ENCODE measurements at regions not wholly inside any gene's neighbourhood (a gene's known extent, or its start where the extent isn't known, plus 50 kb on each side); places are given as distances from the start of the nearest gene placed in this dataset.

DNA sequence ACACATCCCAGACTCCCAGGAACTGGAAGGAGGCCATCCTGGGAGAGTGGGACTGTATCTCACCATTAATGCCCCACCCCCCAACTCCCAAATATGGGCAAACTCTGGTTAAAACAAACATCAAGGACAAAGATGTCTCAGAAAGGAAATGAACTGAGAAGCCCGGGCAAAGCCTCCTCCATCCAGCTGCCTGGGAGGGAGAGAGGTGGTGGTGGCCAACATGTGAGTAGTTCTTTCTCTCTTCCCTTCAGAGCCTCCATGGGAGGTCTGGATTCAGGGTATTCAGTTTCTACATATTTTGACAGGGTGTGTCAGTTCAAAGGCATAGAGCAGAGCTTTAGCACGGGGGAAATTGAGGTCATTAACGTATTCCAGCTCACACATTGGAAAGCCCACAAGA, 57.5 kb downstream of the CXCR4 start:
- no TSS peak for BruUV-seq (replicated peaks)
- H3K18ac ChIP-seq (ENCODE audit: low read depth, low read length) = no peak overlapping the region
- H3K79me1 ChIP-seq (ENCODE audit: low read depth in 1 of 2, low read length in 2 of 2) = no peaks in the 10 kb centered on the region
- H4K91ac ChIP-seq (ENCODE audit: insufficient read depth, low read depth, low read length) = no peak overlapping the region
- H3K56ac ChIP-seq (ENCODE audit: extremely low read depth, insufficient read depth, low read length) = no peak overlapping the region
- H4K8ac ChIP-seq (ENCODE audit: low read depth in 2 of 2, low read length in 2 of 2) = no peak overlapping the region
- H2AK9ac ChIP-seq (replicated peaks; ENCODE audit: low read depth, low read length, poor library complexity) = no peak overlapping the region
- ChIA-PET POLR2A (ENCODE audit: unreplicated experiment) (no interaction called here), CTCF (no interaction called here)
- H2BK20ac ChIP-seq (ENCODE audit: low read depth, low read length) = no peak overlapping the region
- no peaks in the 10 kb centered on the region for H3K4me1 ChIP-seq (ENCODE audit: control insufficient read depth, insufficient read depth, low read length)
- H2BK120ac ChIP-seq (ENCODE audit: low read depth, low read length) = no peak overlapping the region
- dilution Hi-C loops (cut with HindIII; ENCODE audit: low sequenced_read_pairs, unreplicated experiment) = no loop called here
- H3K23ac ChIP-seq (ENCODE audit: low read depth, low read length) = no peak overlapping the region
- H2BK5ac ChIP-seq (ENCODE audit: low read depth, low read length, poor library complexity, severe bottlenecking) = no peak overlapping the region
- H3K36me3 ChIP-seq (ENCODE audit: control insufficient read depth, insufficient read depth, low read length) = no peaks in the 10 kb centered on the region
- WGBS, 2 experiments (ENCODE audit: extremely low coverage in 2 of 2, insufficient read length in 1 of 2) = no CpG with 5 or more reads among the region's 3 CpGs
- DNase-seq = no peak
- H3K4ac ChIP-seq (ENCODE audit: low read depth, low read length) = no peak overlapping the region
- H2AK5ac ChIP-seq (ENCODE audit: low read depth, low read length) = no peak overlapping the region
- intact Hi-C loops (cut with micrococcal nuclease) = no loop called here
- no peaks in the 10 kb centered on the region for H3K9me3 ChIP-seq (ENCODE audit: control insufficient read depth, insufficient read depth, low read length)
- H3K14ac ChIP-seq (replicated peaks; ENCODE audit: low read depth, low read length) = no peak overlapping the region
- no peak overlapping the region for H3K27ac ChIP-seq (ENCODE audit: insufficient read depth, low read length)
- TF ChIP-seq RCOR1 (IDR thresholded peaks at IDR 0.05; ENCODE audit: insufficient replicate concordance, low read length) (no peak), MXI1 (IDR thresholded peaks at IDR 0.05; ENCODE audit: borderline replicate concordance, low read depth, low read length) (no peak), CTCF (conservative IDR thresholded peaks at IDR 0.05; ENCODE audit: low read depth, low read length) (no peak), MAFK (IDR thresholded peaks at IDR 0.05; ENCODE audit: low read depth, low read length) (no peak), MAZ (IDR thresholded peaks at IDR 0.05; ENCODE audit: borderline replicate concordance, low read depth, low read length) (no peak)
- TF ChIP-seq, protein P1, sequence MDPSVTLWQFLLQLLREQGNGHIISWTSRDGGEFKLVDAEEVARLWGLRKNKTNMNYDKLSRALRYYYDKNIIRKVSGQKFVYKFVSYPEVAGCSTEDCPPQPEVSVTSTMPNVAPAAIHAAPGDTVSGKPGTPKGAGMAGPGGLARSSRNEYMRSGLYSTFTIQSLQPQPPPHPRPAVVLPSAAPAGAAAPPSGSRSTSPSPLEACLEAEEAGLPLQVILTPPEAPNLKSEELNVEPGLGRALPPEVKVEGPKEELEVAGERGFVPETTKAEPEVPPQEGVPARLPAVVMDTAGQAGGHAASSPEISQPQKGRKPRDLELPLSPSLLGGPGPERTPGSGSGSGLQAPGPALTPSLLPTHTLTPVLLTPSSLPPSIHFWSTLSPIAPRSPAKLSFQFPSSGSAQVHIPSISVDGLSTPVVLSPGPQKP (IDR thresholded peaks at IDR 0.05; ENCODE audit: borderline replicate concordance, low read depth, low read length) = no peak
- H2AFZ ChIP-seq (replicated peaks; ENCODE audit: low read length, poor library complexity) = no peak overlapping the region
- H3K4me3 ChIP-seq (ENCODE audit: insufficient read depth, low read depth, low read length) = no peak overlapping the region
- no peaks in the 10 kb centered on the region for H4K20me1 ChIP-seq (ENCODE audit: insufficient read depth, low read length)
- H2BK15ac ChIP-seq (ENCODE audit: low read depth, low read length) = no peak overlapping the region
- no peak for ATAC-seq (ENCODE audit: low read depth)
- no peak overlapping the region for H4K5ac ChIP-seq (ENCODE audit: low read depth, low read length)
- in situ Hi-C loops (cut with MboI; ENCODE audit: low sequenced_read_pairs) = no loop called here
- no peak overlapping the region for H3K9ac ChIP-seq (ENCODE audit: low read depth, low read length)
- H3K27me3 ChIP-seq (ENCODE audit: control insufficient read depth, insufficient read depth, low read length) = no peaks in the 10 kb centered on the region
- H3K9me1 ChIP-seq (ENCODE audit: insufficient read depth, low read length) = no peaks in the 10 kb centered on the region
- H3K4me2 ChIP-seq (ENCODE audit: low read depth, low read length) = no peak overlapping the region

All from IMR-90 (cell line).